HG02610 (cell line): ENCODE measurements at regions not wholly inside any gene's neighbourhood (a gene's known extent, or its start where the extent isn't known, plus 50 kb on each side); places are given as distances from the start of the nearest gene placed in this dataset.
"Not testable (repeated sequence)": the region's sequence is repeated elsewhere in the genome, so short reads cannot be mapped to it uniquely, and the experiment has no call there.

Source experiments
- ATAC-seq: cut with Tn5 transposase; IDR thresholded peaks from one replicate; pipeline ENCODE4 v1.9.1; 2021; ENCODE audit warnings: mild to moderate bottlenecking, moderate library complexity; ENCODE audit not compliant: unreplicated experiment

GRCh38 chr2:65754219-65754618 is 321.8 kb upstream of the SPRED2 start:
- no peak for ATAC-seq

- no peak for ATAC-seq
Observed at GRCh38 chr2:65751408-65751807, 319.0 kb upstream of the SPRED2 start.

GRCh38 chr2:65749545-65749944 is 317.1 kb upstream of the SPRED2 start:
- ATAC-seq = no peak

DNA sequence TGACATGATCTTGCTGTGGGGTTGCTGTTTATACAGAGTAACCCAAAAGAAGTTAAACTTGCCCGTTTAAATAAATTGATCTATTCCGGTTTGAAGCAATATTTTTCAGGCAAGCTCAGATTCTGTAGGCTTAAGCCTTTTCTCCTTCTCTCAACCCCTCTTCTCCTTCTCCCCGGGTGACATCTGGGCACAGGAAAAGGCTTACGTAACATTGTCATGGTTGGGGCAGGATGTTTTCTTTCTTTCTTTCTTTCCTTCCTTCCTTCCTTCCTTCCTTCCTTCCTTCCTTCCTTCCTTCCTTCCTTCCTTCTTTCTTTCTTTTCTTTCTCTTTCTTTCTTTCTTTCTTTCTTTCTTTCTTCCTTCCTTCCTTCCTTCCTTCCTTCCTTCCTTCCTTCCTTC is 315.5 kb upstream of the SPRED2 start:
- not testable (repeated sequence) for ATAC-seq

DNA sequence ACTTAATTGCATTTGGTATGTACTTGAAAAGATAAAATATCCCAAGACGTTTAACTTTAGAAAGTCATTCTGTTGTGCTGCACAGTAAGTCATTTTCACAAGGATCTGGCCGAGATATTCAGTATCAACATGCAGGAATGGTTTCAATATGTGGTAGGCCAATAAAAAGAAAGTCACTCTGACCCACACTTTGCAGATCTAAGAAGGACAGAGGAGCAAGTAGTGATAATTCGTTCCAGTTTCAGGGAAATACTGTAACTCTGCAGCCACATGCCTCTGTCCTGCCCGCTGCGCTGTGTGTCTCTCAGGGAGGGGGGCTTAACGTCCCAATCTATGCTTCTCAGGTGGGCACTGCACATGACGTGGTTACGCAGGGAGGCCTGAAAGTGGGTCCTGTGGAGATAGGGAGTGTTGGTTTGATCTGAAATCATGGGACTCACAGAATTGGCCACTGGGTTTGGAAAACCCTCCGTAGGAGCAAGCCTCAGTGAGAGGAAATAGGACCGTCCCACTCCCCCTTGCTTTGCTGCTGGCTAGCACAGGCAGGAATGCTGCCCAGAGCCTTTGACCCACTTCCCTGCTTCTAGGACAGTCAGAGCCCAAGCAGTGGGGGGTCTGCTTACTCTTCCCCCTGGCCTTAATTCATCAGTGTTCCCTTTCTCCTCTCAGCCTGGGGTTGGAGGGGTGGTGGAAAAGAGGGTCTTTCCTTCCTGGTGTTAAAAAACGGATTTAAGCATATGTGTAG is 314.7 kb upstream of the SPRED2 start:
- no peak for ATAC-seq

DNA sequence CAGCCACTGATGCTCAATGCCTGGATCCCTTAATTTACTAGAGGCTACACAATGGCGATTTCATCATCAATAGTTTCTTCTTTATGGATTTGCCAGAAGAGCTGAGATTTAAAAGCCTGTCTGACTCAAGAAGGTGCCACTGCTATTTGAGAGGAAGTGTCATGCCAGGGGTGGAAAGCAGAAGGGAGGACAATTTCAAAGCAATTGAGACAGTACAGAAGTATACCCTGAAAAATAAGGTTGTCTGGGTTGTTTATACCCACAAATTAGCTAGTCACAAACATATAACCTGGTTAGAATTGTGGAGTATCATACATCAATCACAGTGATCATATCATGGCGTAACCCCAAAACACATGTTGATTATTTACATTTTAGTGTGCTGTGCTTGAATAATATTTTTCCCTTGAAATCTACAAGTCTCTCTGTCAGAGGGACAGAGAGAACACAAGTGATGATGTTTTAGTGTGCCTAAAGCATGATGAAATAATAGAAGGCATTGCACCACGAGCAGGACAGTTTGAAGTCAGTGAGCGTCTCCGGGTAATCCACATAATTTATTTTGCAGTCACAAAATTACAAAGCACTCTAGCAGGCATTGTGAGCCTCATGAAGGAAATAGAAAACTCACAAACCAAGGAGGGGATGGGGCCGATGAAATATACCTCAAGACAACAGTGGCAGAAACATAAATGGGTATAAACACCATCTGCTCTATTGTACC is 312.2 kb upstream of the SPRED2 start:
- ATAC-seq = no peak

DNA sequence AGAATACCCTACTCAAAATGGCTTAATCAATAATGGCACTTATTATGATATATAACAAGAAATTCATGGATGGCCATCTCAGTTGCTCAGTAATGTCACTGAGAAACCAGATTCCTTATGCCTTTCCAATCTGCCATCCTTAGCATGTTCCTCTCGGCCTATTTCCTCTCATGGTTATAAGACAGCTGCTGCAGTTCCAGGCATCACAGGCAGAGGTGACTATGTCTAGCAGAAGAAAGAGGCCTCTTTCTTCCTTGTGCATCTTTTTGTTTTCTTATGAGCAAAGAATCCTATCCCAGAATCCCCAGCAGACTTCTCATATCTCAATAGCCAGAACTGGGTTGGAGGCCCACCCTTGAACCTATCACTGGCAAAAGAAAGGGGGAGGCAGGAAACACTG is 310.6 kb upstream of the SPRED2 start:
- ATAC-seq = no peak

- ATAC-seq = no peak
Observed at GRCh38 chr2:65739927-65740326, 307.5 kb upstream of the SPRED2 start.

DNA sequence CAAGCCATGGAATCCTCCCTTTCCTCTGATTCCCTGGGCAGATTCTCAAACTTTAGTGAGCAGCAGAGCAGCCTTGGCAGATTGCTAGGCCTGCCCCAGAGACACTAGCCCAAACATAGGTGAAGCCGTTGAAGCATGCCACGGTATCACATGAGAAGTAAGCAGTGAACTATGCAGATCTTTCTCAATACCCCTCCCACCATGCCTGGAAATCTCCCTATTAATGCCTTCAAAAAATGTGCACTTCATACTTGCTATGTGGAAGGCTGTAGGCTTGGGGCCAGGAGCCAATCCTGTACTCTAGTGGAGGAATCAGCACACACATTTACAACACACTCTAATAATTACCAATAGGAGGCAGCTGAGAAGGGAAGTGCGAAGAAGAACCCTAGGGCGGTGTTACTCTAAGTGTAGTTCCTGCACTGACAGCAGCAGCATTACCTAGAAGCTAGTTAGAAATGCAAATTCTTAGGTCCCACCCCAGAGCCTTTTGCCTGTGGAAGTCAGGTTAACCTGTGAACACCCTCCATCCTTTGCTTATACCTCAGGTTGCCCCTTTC is 305.1 kb upstream of the SPRED2 start:
- no peak for ATAC-seq

DNA sequence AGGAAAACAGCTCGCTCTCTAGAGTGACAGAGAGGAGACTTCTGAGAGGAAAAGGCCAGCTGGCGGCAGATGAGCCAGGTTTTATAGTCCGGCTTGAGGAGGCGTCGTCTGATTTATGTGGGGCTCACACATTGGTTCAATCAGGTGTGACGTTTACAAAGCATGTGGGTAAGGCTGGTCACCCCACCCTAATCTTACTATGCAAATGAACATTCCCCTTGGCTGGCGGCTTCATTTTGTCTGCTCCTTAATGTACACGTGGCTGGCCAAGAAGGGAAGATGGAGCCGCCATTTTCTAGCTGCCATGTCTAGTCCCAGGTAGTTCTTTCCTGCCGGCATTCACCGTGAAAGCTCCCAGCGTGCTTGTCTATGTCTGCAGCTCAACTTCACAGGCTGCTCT is 299.1 kb upstream of the SPRED2 start:
- no peak for ATAC-seq

GRCh38 chr2:65730186-65730585 is 297.8 kb upstream of the SPRED2 start:
- no peak for ATAC-seq

- no peak for ATAC-seq
Observed at GRCh38 chr2:65729246-65729645, 296.8 kb upstream of the SPRED2 start.

DNA sequence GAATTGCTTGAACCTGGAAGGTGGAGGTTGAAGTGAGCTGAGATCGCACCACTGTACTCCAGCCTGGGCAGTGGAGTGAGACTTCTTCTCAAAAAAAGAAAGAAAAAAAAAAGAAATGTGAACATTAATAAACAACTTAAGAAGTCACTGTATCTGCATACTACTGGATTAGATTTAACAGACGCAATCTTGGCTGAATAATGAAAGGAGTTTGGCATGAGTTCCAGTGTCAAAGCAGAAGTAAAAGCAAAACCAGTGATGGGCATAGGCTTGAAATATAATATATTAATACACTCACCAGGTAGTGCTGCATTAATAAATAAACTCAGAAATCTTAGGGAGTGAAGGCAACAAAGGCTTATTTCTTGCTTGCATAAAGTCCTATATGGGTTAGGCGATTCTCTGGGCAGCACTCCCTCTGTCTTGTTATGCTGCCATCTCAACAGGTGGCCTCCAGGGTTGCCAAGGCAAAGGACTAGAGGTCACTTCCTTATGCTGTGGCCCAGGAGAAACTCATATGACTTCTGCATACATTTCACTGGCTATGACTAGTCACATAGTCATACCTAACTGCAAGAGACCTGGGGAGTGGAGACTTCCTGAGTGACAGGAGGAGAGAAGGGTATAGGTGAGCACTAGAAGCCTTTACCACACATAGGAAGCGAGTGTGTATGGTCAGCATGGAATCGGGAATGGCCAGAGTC is 296.2 kb upstream of the SPRED2 start:
- no peak for ATAC-seq

- ATAC-seq = no peak
Observed at GRCh38 chr2:65727816-65728215, 295.4 kb upstream of the SPRED2 start.

GRCh38 chr2:65727381-65727780 is 295.0 kb upstream of the SPRED2 start:
- ATAC-seq = no peak

- ATAC-seq = no peak
Observed at GRCh38 chr2:65724752-65725151, 292.4 kb upstream of the SPRED2 start.

GRCh38 chr2:65724336-65724735 is 291.9 kb upstream of the SPRED2 start:
- ATAC-seq = no peak

GRCh38 chr2:65722028-65722778 is 289.8 kb upstream of the SPRED2 start:
- no peak for ATAC-seq

DNA sequence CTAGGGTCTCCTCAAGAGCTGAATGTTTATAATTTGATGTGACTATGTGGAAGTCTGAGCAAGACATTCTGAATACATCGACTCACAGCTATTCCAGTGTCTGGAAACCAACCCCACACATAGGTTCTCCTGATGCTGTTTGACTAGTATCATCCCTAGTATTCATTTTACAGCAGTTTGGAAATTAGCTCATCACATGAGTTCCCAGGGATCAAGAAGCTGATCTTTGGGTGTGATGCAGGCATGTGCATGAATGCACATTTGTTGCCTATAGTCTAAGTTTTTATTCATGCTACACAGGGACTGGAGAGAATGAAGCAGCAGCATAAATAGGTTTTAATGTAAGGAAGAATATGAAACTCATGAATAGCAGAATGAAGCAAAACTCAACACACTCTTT is 284.3 kb upstream of the SPRED2 start:
- no peak for ATAC-seq

DNA sequence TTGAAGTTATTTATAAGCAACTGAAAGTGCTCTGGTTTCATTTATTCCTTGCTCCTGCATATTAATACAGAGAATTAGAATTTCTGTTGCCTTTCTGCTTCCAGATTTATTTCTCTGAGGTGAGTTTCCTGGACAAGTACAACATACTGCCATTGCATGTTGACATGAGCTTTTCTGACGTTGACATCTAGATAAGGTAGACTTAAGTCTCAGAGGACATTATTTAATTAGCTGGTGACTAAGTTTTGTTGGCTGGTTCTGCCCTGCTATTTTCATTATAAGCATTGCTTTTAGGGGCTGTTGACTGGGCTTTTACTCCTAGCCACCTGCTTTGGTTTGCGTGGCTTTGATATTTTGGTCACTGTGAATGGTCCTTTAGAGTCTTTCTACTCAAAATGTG is 282.9 kb upstream of the SPRED2 start:
- ATAC-seq = no peak

- ATAC-seq = no peak
Observed at GRCh38 chr2:65714866-65715265, 282.5 kb upstream of the SPRED2 start.
